Adrenal gland (tissue), 5 donors: ENCODE measurements at regions not wholly inside any gene's neighbourhood (a gene's known extent, or its start where the extent isn't known, plus 50 kb on each side); places are given as distances from the start of the nearest gene placed in this dataset.

Experiments
- POLR2A ChIP-seq, 2 donors: fragments of 450-650 bp; IDR thresholded peaks; one replicate each; pipeline ENCODE4 v1.6.1; 2017; ENCODE audit warnings: antibody characterized with exemption in 2 of 2, mild to moderate bottlenecking in 2 of 2, moderate library complexity in 1 of 2
- TF ChIP-seq, protein P1 (sequence below), 6 experiments: fragments of 450-650 bp in 4 of 6; fragments of 200-600 bp in 2 of 6; sonication (generic) in 1 of 6; IDR thresholded peaks; 1 replicate in 5 of 6; 2 replicates in 1 of 6; pipeline versions ENCODE4 v1.5.1 to v1.8.0; 2016 to 2021; ENCODE audit warnings: antibody characterized with exemption in 6 of 6, mild to moderate bottlenecking in 2 of 6, moderate library complexity in 1 of 6
- donor health status: DM: no; HTN: no; CAD: no.

DNA sequence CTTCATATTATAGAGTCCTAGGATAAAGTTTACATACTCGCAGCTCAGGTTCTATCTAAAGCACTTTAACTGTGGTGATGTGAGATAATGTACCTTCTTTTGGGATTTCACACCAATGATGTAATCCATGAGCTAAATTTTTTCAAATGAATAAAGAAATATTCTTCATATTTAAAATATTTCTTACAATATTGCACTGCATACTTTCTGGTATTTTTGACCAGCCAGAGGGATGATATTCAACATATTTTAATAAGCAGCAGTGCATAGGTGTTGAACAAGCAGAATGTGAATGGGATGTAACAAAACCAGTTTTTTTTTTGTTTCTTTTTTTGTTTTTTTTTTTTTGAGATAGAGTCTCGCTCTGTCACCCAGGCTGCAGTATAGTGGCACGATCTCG is 73.2 kb upstream of the TRIM24 start:
- TF ChIP-seq, protein P1, sequence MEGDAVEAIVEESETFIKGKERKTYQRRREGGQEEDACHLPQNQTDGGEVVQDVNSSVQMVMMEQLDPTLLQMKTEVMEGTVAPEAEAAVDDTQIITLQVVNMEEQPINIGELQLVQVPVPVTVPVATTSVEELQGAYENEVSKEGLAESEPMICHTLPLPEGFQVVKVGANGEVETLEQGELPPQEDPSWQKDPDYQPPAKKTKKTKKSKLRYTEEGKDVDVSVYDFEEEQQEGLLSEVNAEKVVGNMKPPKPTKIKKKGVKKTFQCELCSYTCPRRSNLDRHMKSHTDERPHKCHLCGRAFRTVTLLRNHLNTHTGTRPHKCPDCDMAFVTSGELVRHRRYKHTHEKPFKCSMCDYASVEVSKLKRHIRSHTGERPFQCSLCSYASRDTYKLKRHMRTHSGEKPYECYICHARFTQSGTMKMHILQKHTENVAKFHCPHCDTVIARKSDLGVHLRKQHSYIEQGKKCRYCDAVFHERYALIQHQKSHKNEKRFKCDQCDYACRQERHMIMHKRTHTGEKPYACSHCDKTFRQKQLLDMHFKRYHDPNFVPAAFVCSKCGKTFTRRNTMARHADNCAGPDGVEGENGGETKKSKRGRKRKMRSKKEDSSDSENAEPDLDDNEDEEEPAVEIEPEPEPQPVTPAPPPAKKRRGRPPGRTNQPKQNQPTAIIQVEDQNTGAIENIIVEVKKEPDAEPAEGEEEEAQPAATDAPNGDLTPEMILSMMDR (IDR thresholded peaks at IDR 0.05), result no peak
- no peak for TF ChIP-seq POLR2A (IDR thresholded peaks at IDR 0.05)
